K562 (cell line): ENCODE measurements at regions not wholly inside any gene's neighbourhood (a gene's known extent, or its start where the extent isn't known, plus 50 kb on each side); places are given as distances from the start of the nearest gene placed in this dataset.

Experiments used
- ATAC-seq: fragments of 200-7000 bp; cut with Tn5 transposase; 3 replicates; pipeline ENCODE4 v1.9.1; 2020; ENCODE audit warnings: moderate library complexity
- BruUV-seq: library from RNA; stranded (reverse); fragments of 400-500 nt; replicated peaks from 2 replicates; lab custom pipeline; 2021; lab: Mats Ljungman, UMichigan
- CTCF ChIA-PET: fragments of 300-600 bp; formaldehyde crosslinking; extraction: SDS; loops from one replicate; lab custom pipeline; 2021; ENCODE audit warnings: low intra/inter-chr PET ratio; lab: Yijun Ruan, JAX
- POLR2A ChIA-PET: fragments of 300-600, 350-650 bp; sonication (Branson Sonifier 250); formaldehyde crosslinking; extraction: SDS; loops from one replicate; lab custom pipeline; 2021; ENCODE audit warnings: antibody characterized with exemption, inconsistent platforms; lab: Yijun Ruan, JAX
- DNase-seq, 4 experiments: peaks; one replicate each; pipeline versions ENCODE4 v3.0.0 to v3.0.0-alpha.2; 2011 to 2018; ENCODE audit warnings: low spot score in 3 of 4, mixed read lengths in 3 of 4; ENCODE audit errors: extremely low read depth in 1 of 4
- FAIRE-seq: peaks from 2 replicates; lab custom pipeline; 2011; peaks lifted over from hg19 to GRCh38; lab: Jason Lieb, UNC
- H2AFZ ChIP-seq: 2 replicates; pipeline ENCODE4 v1.6.0; 2011; ENCODE audit warnings: low read depth, low read length, control low read depth, inconsistent platforms
- H3K27ac ChIP-seq: fragments of 200-600 bp; 3 replicates; pipeline ENCODE4 v1.8.0; 2011; ENCODE audit warnings: low read depth, mild to moderate bottlenecking, control low read depth, inconsistent platforms, low read length, moderate library complexity, mixed read lengths; ENCODE audit errors: extremely low read depth
- H3K27me3 ChIP-seq, 2 experiments: fragments of 300-600 bp in 1 of 2; 2 replicates in 1 of 2; 3 replicates in 1 of 2; pipeline versions ENCODE4 v1.6.0 to v1.8.0; 2011; ENCODE audit warnings: inconsistent platforms in 2 of 2, low read length in 2 of 2, mild to moderate bottlenecking in 1 of 2, mixed read lengths in 1 of 2, moderate library complexity in 1 of 2; ENCODE audit not compliant: control insufficient read depth in 2 of 2, insufficient read depth in 2 of 2
- H3K36me3 ChIP-seq: fragments of 300-600 bp; 3 replicates; pipeline ENCODE4 v1.8.0; 2011; ENCODE audit warnings: mild to moderate bottlenecking, low read length, inconsistent platforms; ENCODE audit not compliant: control insufficient read depth, insufficient read depth
- H3K4me1 ChIP-seq, 2 experiments: fragments of 200-600 bp in 1 of 2; replicated peaks in 1 of 2; 2 replicates in 1 of 2; 3 replicates in 1 of 2; pipeline versions ENCODE4 v1.5.1 to v1.8.0; 2011; ENCODE audit warnings: inconsistent platforms in 2 of 2, low read length in 2 of 2, mild to moderate bottlenecking in 1 of 2, mixed read lengths in 1 of 2, moderate library complexity in 1 of 2; ENCODE audit not compliant: control insufficient read depth in 2 of 2, insufficient read depth in 2 of 2
- H3K4me2 ChIP-seq: 2 replicates; pipeline ENCODE4 v1.6.1; 2011; ENCODE audit warnings: low read length, control low read depth, inconsistent platforms, mixed read lengths; ENCODE audit not compliant: insufficient read depth
- H3K4me3 ChIP-seq: fragments of 200-600 bp; sonication (generic), shearing (Covaris generic); 2 replicates; pipeline ENCODE4 v1.5.1; 2016; ENCODE audit warnings: control low read depth, inconsistent platforms
- H3K79me2 ChIP-seq: fragments of 200-600 bp; 3 replicates; pipeline ENCODE4 v1.8.0; 2011; ENCODE audit warnings: low read length, inconsistent platforms; ENCODE audit not compliant: control insufficient read depth, insufficient read depth
- H3K9ac ChIP-seq, 2 experiments: 2 replicates each; pipeline versions ENCODE4 v1.6.0 to v1.6.1; 2011; ENCODE audit warnings: low read depth in 2 of 2, low read length in 2 of 2, control low read depth in 1 of 2, inconsistent platforms in 1 of 2, mild to moderate bottlenecking in 1 of 2, mixed read lengths in 1 of 2; ENCODE audit not compliant: insufficient read depth in 1 of 2
- H3K9me1 ChIP-seq: one replicate; pipeline ENCODE4 v1.6.0; 2011; ENCODE audit warnings: inconsistent platforms, mild to moderate bottlenecking, low read length, moderate library complexity; ENCODE audit not compliant: control insufficient read depth, insufficient read depth
- H3K9me3 ChIP-seq: replicated peaks from 2 replicates; pipeline ENCODE4 v1.5.1; 2011; ENCODE audit warnings: low read depth, low read length, inconsistent platforms; ENCODE audit not compliant: control insufficient read depth, insufficient read depth
- H4K20me1 ChIP-seq: replicated peaks from 2 replicates; pipeline ENCODE4 v1.6.1; 2011; ENCODE audit warnings: low read length, inconsistent platforms, mixed read lengths; ENCODE audit not compliant: control insufficient read depth, insufficient read depth
- HDGF ChIP-seq: fragments of 450-650 bp; IDR thresholded peaks from 2 replicates; pipeline ENCODE4 v1.6.1; 2016
- NFATC3 ChIP-seq: fragments of 450-650 bp; IDR thresholded peaks from 2 replicates; pipeline ENCODE4 v1.6.1; 2017; ENCODE audit warnings: mild to moderate bottlenecking
- NFXL1 ChIP-seq: fragments of 450-650 bp; formaldehyde crosslinking; IDR thresholded peaks from 2 replicates; pipeline ENCODE4 v1.4.0; 2021; ENCODE audit warnings: mild to moderate bottlenecking
- PML ChIP-seq: IDR thresholded peaks from 2 replicates; pipeline ENCODE4 v1.6.1; 2012; ENCODE audit warnings: low read length, inconsistent platforms
- POLR2A ChIP-seq: fragments of 450-650 bp; conservative IDR thresholded peaks from 2 replicates; pipeline ENCODE4 v1.6.1; 2016
- RERE ChIP-seq: sonication (generic); formaldehyde crosslinking; IDR thresholded peaks from 2 replicates; pipeline ENCODE4 v1.8.0; 2023; ENCODE audit warnings: missing genetic modification reagents, mild to moderate bottlenecking, borderline replicate concordance
- YBX1 ChIP-seq: fragments of 450-650 bp; IDR thresholded peaks from 2 replicates; pipeline ENCODE4 v1.7.1; 2016; ENCODE audit warnings: mild to moderate bottlenecking
- ZNF197 ChIP-seq: fragments of 200-800 bp; sonication (Bioruptor generic); IDR thresholded peaks from 2 replicates; pipeline ENCODE4 v1.6.1; 2016; ENCODE audit warnings: low read depth, missing genetic modification characterization, missing compliant biosample characterization
- ZNF324 ChIP-seq: fragments of 250-450 bp; sonication (Bioruptor Pico); IDR thresholded peaks from 2 replicates; pipeline ENCODE4 v1.4.0; 2020; ENCODE audit warnings: mild to moderate bottlenecking
- WGBS: fragments of 100-300 bp; shearing (Covaris generic); methylation state at CpG from one replicate; pipeline ENCODE4 v1.1.6; 2016; ENCODE audit warnings: low coverage, mixed read lengths; ENCODE audit not compliant: insufficient coverage; ENCODE audit errors: missing lambda C conversion rate; 5-methylcytosine and 5-hydroxymethylcytosine counted together
- in situ Hi-C: fragments of 300-500 bp; cut with MboI; formaldehyde crosslinking; loops from 4 replicates; pipeline ENCODE4 v1.15.0; 2018; ENCODE audit warnings: inconsistent platforms, mixed read lengths
- intact Hi-C: fragments of 100-400 bp; cut with micrococcal nuclease; formaldehyde crosslinking; loops from 2 replicates; pipeline ENCODE4 v1.14.2; 2022
- TF ChIP-seq, protein P1 (sequence below): sonication (generic); formaldehyde crosslinking; IDR thresholded peaks from 2 replicates; pipeline ENCODE4 v1.8.1; 2023; ENCODE audit warnings: mild to moderate bottlenecking, missing genetic modification reagents

DNA sequence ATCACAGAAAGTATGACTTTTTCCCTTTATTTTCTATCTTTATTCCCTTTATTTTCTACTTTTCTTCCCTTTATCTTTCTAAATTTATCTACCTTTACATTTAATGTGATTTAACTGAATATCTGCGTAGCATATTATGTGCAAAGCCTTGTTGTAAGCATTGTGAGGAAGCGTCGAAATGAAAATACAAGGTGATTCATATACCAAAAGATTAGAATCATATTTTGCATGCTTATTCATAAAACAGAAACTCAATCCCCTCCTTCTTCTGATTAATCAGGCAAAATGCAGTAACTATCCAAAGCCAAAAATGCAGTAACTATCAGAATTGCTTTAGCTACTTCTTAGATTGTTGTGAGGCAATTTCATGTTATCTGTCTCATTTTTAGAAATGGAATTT, 393.0 kb downstream of the CDH19 start:
- ChIA-PET POLR2A (no interaction called here), CTCF (no interaction called here)
- Histone ChIP-seq H3K27ac (no peak overlapping the region), H2AFZ (no peak overlapping the region), H3K36me3 (no peaks in the 10 kb centered on the region), H3K9me3 (no peaks in the 10 kb centered on the region), H3K4me3 (no peak overlapping the region), H3K9me1 (no peaks in the 10 kb centered on the region), H3K4me1 (no peaks in the 10 kb centered on the region), H3K9ac (no peak overlapping the region), H3K27me3 (no peaks in the 10 kb centered on the region), H4K20me1 (no peaks in the 10 kb centered on the region)
- WGBS: 38% methylated on average over 3 of the region's 3 CpGs
- in situ Hi-C loops: no loop called here
- intact Hi-C loops: no loop called here
- FAIRE-seq: no peak
- BruUV-seq: no TSS peak
- TF ChIP-seq POLR2A: no peak
- no peak for TF ChIP-seq PML
- no peak for TF ChIP-seq ZNF197 (CRISPR knock-in tag)
- no peak for TF ChIP-seq YBX1
- no peak for TF ChIP-seq ZNF324 (CRISPR knock-in tag)
- TF ChIP-seq, all 486 proteins: peak for 0
- no peak for DNase-seq
- no peaks in the 10 kb centered on the region for H3K79me2 ChIP-seq
- no peak for ATAC-seq
- H3K4me2 ChIP-seq: no peak overlapping the region

- H3K36me3 ChIP-seq: no peaks in the 10 kb centered on the region
- ChIA-PET POLR2A (no interaction called here), CTCF (no interaction called here)
- H3K4me1 ChIP-seq: no peaks in the 10 kb centered on the region
- DNase-seq (no peak), FAIRE-seq (no peak), ATAC-seq (no peak)
- intact Hi-C loops (no loop called here), in situ Hi-C loops (no loop called here)
- H3K9me3 ChIP-seq: no peaks in the 10 kb centered on the region
- no peaks in the 10 kb centered on the region for H3K79me2 ChIP-seq
- 34% methylated on average over 4 of the region's 4 CpGs for WGBS
- no peak overlapping the region for H3K4me2 ChIP-seq
- H2AFZ ChIP-seq: no peak overlapping the region
- no peak overlapping the region for H3K9ac ChIP-seq
- no peaks in the 10 kb centered on the region for H3K27me3 ChIP-seq
- BruUV-seq: no TSS peak
- no peaks in the 10 kb centered on the region for H3K9me1 ChIP-seq
- H3K27ac ChIP-seq: no peak overlapping the region
- no peaks in the 10 kb centered on the region for H4K20me1 ChIP-seq
- H3K4me3 ChIP-seq: no peak overlapping the region
- TF ChIP-seq, protein P1, sequence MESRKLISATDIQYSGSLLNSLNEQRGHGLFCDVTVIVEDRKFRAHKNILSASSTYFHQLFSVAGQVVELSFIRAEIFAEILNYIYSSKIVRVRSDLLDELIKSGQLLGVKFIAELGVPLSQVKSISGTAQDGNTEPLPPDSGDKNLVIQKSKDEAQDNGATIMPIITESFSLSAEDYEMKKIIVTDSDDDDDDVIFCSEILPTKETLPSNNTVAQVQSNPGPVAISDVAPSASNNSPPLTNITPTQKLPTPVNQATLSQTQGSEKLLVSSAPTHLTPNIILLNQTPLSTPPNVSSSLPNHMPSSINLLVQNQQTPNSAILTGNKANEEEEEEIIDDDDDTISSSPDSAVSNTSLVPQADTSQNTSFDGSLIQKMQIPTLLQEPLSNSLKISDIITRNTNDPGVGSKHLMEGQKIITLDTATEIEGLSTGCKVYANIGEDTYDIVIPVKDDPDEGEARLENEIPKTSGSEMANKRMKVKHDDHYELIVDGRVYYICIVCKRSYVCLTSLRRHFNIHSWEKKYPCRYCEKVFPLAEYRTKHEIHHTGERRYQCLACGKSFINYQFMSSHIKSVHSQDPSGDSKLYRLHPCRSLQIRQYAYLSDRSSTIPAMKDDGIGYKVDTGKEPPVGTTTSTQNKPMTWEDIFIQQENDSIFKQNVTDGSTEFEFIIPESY (CRISPR knock-in tag): no peak
- TF ChIP-seq HDGF (no peak), RERE (CRISPR knock-in tag) (no peak), NFATC3 (no peak), NFXL1 (CRISPR knock-in tag) (no peak)
Observed at GRCh38 chr18:66209656-66210055, 394.2 kb downstream of the CDH19 start.
